Suprapubic skin (tissue), 4 donors: ENCODE measurements at regions not wholly inside any gene's neighbourhood (a gene's known extent, or its start where the extent isn't known, plus 50 kb on each side); places are given as distances from the start of the nearest gene placed in this dataset.
"Not testable (repeated sequence)": the region's sequence is repeated elsewhere in the genome, so short reads cannot be mapped to it uniquely, and the experiment has no call there.

Experiments
- DNase-seq, 2 donors: peaks; one replicate each; pipeline ENCODE4 v3.0.0-alpha.2; 2019; ENCODE audit warnings: low spot score in 2 of 2
- H3K27ac ChIP-seq: fragments of 200-600 bp; sonication (generic); one replicate; pipeline ENCODE4 v1.5.1; 2019
- H3K27me3 ChIP-seq: fragments of 200-600 bp; sonication (generic); one replicate; pipeline ENCODE4 v1.5.1; 2019
- H3K36me3 ChIP-seq: fragments of 200-600 bp; sonication (generic); one replicate; pipeline ENCODE4 v1.5.1; 2019
- H3K4me1 ChIP-seq: fragments of 200-600 bp; sonication (generic); one replicate; pipeline ENCODE4 v1.5.1; 2019
- H3K4me3 ChIP-seq: fragments of 200-600 bp; sonication (generic); one replicate; pipeline ENCODE4 v1.5.1; 2019; ENCODE audit warnings: mild to moderate bottlenecking
- H3K9me3 ChIP-seq: fragments of 200-600 bp; sonication (generic); one replicate; pipeline ENCODE4 v1.5.1; 2019
- CTCF ChIP-seq, 2 donors: fragments of 200-600 bp in 1 of 2; fragments of 450-650 bp in 1 of 2; sonication (generic) in 1 of 2; IDR thresholded peaks; one replicate each; pipeline ENCODE4 v1.5.1; 2016 to 2019; ENCODE audit warnings: antibody characterized with exemption in 2 of 2, mild to moderate bottlenecking in 1 of 2, moderate library complexity in 1 of 2
- EP300 ChIP-seq: sonication (generic); formaldehyde crosslinking; IDR thresholded peaks from one replicate; pipeline ENCODE4 v1.6.1; 2017; ENCODE audit warnings: antibody characterized with exemption
- POLR2A ChIP-seq, 2 donors: fragments of 450-650 bp; IDR thresholded peaks; one replicate each; pipeline ENCODE4 v1.6.1; 2017; ENCODE audit warnings: antibody characterized with exemption in 2 of 2, mild to moderate bottlenecking in 2 of 2, moderate library complexity in 2 of 2
- POLR2AphosphoS5 ChIP-seq, 3 donors: sonication (generic); formaldehyde crosslinking; IDR thresholded peaks; one replicate each; pipeline ENCODE4 v1.6.1; 2017; ENCODE audit warnings: antibody characterized with exemption in 3 of 3
- WGBS: methylation state at CpG from one replicate; pipeline ENCODE4 v1.1.5; 2018; 5-methylcytosine and 5-hydroxymethylcytosine counted together

- Histone ChIP-seq H3K9me3 (no peaks in the 10 kb centered on the region), H3K27me3 (peaks cover 60% of the 10 kb centered on the region), H3K36me3 (no peaks in the 10 kb centered on the region), H3K4me3 (no peak overlapping the region), H3K27ac (no peak overlapping the region), H3K4me1 (peaks cover 6% of the 10 kb centered on the region)
- 84% methylated on average over 4 of the region's 4 CpGs for WGBS
- TF ChIP-seq POLR2A (IDR thresholded peaks at IDR 0.05) (no peak), EP300 (no peak), CTCF (IDR thresholded peaks at IDR 0.05) (no peak), POLR2AphosphoS5 (IDR thresholded peaks at IDR 0.05) (no peak)
- no peak for DNase-seq
These were observed 122.1 kb upstream of the VPREB1 start for GRCh38 chr22:22122348-22123117.

GRCh38 chr22:22121445-22121844 lies 123.1 kb upstream of the VPREB1 start:
- Histone ChIP-seq H3K27ac (no peak overlapping the region), H3K4me3 (no peak overlapping the region), H3K36me3 (no peaks in the 10 kb centered on the region), H3K4me1 (peaks cover 6% of the 10 kb centered on the region), H3K27me3 (peaks cover 61% of the 10 kb centered on the region), H3K9me3 (no peaks in the 10 kb centered on the region)
- TF ChIP-seq EP300 = no peak
- TF ChIP-seq POLR2AphosphoS5 (IDR thresholded peaks at IDR 0.05) = no peak
- no peak for TF ChIP-seq POLR2A (IDR thresholded peaks at IDR 0.05)
- TF ChIP-seq CTCF (IDR thresholded peaks at IDR 0.05) = no peak
- no peak for DNase-seq

- WGBS = 87% methylated on average over 3 of the region's 3 CpGs
- no peak for DNase-seq
- Histone ChIP-seq H3K9me3 (no peaks in the 10 kb centered on the region), H3K27me3 (peaks cover 53% of the 10 kb centered on the region), H3K27ac (no peak overlapping the region), H3K36me3 (no peaks in the 10 kb centered on the region), H3K4me3 (no peak overlapping the region), H3K4me1 (peaks cover 6% of the 10 kb centered on the region)
- TF ChIP-seq POLR2A (IDR thresholded peaks at IDR 0.05) (no peak), EP300 (no peak)
These were observed 124.4 kb upstream of the VPREB1 start for GRCh38 chr22:22120160-22120559.

GRCh38 chr22:22118987-22119386 lies 125.6 kb upstream of the VPREB1 start:
- no peak for DNase-seq
- no peak overlapping the region for H3K4me3 ChIP-seq
- H3K27ac ChIP-seq = no peak overlapping the region
- no peaks in the 10 kb centered on the region for H3K9me3 ChIP-seq
- no peaks in the 10 kb centered on the region for H3K36me3 ChIP-seq
- H3K4me1 ChIP-seq = peaks cover 6% of the 10 kb centered on the region
- WGBS = 95% methylated on average over 1 of the region's 1 CpG
- H3K27me3 ChIP-seq = peaks cover 41% of the 10 kb centered on the region
- TF ChIP-seq EP300 = no peak
- TF ChIP-seq CTCF (IDR thresholded peaks at IDR 0.05) = no peak
- TF ChIP-seq POLR2A (IDR thresholded peaks at IDR 0.05) = no peak
- TF ChIP-seq POLR2AphosphoS5 (IDR thresholded peaks at IDR 0.05) = no peak

- Histone ChIP-seq H3K27me3 (peaks cover 38% of the 10 kb centered on the region), H3K4me3 (peak overlapping the region; percentile 30)
- H3K4me1 ChIP-seq, H3K36me3 ChIP-seq, H3K9me3 ChIP-seq, DNase-seq, H3K27ac ChIP-seq: not testable (repeated sequence)
- 45% methylated on average over 22 of the region's 54 CpGs for WGBS
These were observed 126.6 kb upstream of the VPREB1 start for GRCh38 chr22:22117864-22118544.

GRCh38 chr22:22116997-22117770 lies 127.4 kb upstream of the VPREB1 start:
- 73% methylated on average over 8 of the region's 44 CpGs for WGBS
- not testable (repeated sequence) for H3K4me1 ChIP-seq, H3K27ac ChIP-seq, H3K9me3 ChIP-seq, H3K36me3 ChIP-seq, DNase-seq
- Histone ChIP-seq H3K4me3 (peak overlapping the region; percentile 30), H3K27me3 (peaks cover 32% of the 10 kb centered on the region)
